Skin of body (tissue), 1 donor: ENCODE measurements at regions not wholly inside any gene's neighbourhood (a gene's known extent, or its start where the extent isn't known, plus 50 kb on each side); places are given as distances from the start of the nearest gene placed in this dataset.

Experiments used
- DNase-seq: peaks from one replicate; lab custom pipeline; 2025; lab: John Stamatoyannopoulos, UW

DNA sequence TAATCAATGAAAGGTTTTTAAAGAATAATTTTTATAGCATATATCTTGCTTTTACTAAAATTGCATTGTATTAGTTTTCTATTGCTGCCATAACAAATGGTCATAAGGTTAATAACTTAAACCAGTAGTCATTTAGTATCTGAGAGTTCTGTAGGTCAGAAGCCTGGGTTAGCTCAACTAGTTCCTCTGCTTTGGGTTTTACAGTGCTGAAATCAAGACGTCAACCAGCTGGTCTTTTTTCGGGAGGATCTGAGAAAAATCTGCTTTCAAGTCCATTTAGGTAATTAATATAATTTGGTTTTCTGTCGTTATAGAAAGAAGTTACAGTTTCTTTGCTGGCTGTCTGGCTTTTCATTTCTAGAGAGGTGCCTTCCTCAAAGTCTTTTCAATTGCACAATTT, 577.7 kb downstream of the MRPL39 start:
- no peak for DNase-seq

GRCh38 chr21:25025596-25025995, 581.7 kb downstream of the MRPL39 start:
- no peak for DNase-seq

- no peak for DNase-seq
Observed at GRCh38 chr21:25024639-25025038, 582.6 kb downstream of the MRPL39 start.

DNA sequence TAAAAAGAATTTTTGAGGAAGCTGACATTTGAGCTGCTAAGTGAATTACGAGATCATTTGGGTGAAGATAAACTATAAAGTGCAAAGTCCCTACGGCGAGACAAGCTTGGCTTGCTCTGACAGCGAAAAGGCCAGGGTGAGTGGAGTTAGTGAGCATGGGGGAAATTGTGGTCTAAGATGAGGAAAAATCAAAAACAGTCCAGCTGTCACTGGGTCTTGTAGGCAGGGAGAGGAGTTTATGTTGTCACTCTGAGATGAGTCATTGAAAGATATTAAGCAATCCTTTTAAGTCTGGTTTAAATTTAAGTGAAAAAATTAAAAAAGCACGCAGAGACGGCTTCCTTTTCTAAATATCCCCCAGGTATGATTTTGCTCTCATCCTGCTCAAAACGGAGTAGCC, 601.9 kb downstream of the MRPL39 start:
- DNase-seq: no peak

- no peak for DNase-seq
Observed at GRCh38 chr21:25002676-25003075, 604.6 kb downstream of the MRPL39 start.

GRCh38 chr21:24995216-24995615, 612.1 kb downstream of the MRPL39 start:
- no peak for DNase-seq

DNA sequence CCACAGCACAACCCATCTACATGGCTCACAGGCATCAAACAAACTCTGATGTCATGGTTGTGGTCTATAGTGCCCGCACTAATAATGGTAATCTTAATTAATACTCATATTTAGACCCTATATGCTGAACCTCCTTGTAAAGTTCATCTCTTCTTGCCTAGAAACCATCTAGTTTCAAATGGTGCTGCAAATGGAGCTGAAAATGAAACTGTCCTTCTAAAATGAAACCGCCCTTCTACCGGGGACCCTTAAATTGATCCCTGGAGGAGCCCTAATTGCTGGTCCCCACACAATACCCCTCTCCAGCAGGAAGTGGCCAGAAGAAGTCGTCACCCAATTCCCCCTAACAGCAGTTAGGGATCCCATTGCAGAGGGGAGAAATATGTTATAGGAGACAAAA, 612.6 kb downstream of the MRPL39 start:
- DNase-seq: no peak

DNA sequence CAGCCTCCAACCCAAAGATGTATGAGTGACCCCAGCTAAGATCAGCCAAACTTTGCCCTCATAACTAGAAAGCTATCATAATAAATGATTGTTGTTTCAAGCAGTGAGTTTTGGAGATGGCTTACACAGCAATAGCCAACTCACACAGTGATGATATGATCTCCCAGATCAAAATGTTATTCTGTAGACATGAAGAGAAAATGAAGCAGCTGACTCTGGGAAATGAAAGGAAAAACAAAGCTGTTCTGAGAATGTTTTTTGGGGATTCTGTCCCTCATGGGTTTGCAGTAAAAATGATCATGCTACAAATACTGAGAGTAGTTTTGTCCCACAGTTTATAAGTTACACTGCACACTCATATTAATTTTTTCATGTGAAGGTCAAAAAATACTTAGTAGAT, 617.8 kb downstream of the MRPL39 start:
- no peak for DNase-seq

DNA sequence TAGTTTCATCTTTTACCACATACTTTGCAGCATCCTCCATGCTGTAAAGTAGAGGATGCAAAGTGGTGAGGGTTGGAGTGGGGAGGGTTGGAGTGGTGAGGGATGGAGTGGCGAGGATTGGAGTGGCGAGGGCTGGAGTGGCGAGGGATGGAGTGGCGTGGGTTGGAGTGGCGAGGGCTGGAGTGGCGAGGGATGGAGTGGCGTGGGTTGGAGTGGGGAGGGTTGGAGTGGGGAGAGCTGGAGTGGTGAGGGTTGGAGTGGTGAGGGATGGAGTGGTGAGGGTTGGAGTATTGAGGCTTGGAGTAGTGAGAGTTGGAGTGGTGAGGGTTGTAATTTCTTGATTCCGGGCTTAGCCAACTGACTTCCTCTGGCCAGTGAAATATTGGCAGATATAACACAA, 618.3 kb downstream of the MRPL39 start:
- no peak for DNase-seq

GRCh38 chr21:24976238-24976637, 631.0 kb downstream of the MRPL39 start:
- no peak for DNase-seq

DNA sequence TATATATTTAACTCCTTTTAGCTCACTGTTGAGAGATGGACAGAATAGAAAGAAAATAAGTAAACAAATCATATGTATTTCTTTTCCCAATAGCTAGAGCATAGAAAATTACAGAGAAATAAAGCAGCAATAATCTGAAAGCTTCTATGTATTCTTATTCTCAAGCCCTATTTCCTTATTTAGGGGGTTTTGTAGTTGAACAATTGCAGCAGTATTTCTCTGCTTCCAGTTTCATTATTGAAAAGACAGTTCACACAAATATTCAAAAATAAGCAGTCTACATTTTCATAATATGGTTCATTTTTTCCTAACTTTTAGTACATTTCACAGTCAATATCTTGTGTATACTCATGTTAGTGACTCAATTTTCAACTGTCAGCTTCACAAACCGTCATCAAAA, 638.2 kb downstream of the MRPL39 start:
- no peak for DNase-seq

DNA sequence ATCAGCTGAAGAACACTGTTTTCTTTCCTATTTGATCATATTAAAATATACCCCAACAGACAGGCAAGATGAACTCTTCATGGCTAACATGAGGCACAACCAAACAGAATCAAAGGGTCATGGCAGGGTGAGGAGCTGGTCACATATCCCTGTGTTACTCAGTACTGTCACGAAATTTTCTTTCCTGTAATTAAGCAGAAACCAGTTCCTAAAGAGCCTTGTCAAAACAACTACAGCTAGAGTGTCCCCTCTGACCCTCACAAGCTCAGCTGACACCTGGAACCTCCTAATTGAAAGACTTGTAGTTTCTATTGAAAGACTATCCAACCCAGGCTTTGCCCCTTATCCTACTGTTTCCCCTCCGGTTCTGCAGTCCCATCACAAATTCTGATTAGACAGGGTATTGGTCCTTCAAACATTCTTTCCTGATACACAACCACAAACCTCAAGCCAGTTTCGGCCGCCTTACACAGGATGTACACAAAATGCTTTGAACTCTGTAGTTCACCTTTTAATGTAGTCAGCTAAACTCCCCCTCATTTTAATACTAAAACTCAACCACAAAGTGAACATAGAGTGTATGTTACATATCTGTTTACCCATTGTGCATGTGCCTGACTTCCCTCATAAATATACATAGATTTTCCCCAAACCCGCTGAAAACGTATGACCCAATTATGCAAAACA, 651.9 kb downstream of the MRPL39 start:
- no peak for DNase-seq

DNA sequence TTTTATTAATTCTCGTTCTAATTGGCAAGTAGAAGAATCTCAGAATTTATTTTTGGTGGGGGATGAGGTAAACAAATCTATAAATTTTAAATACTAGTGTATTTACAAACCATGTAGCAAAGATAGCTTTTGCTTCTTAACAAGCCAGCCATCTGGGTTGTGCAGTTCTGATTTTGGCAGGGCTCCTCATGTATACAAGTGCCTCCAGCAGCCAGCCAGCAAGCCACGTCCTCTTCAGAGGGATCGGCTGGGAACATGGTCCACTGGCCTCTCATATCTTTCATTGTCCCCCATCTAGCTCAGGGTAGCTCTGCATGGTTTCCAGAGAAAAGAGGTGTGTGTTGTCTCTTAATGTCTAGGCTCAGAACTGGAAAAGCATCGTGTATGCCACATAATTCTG, 659.1 kb downstream of the MRPL39 start:
- DNase-seq: no peak

DNA sequence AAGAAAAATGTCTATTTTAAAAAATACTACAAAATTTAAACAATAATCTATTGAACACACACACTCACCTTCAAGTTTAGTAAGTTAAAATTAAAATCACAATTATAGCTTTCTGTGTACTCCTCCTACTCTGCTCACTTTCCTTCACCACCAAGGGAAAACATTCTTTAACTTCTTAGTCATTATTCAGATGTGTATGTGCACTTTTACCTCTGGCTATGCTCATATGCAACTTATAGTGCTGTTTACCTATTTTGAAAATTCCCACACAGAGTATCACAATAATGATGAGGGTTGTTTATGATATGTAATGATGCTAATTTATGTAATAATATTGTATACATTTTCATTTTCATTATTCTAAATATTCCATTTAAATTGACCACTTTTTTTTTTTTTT, 661.4 kb downstream of the MRPL39 start:
- DNase-seq: no peak

- no peak for DNase-seq
Observed at GRCh38 chr21:24941316-24942185, 665.7 kb downstream of the MRPL39 start.

GRCh38 chr21:24939291-24939690, 668.0 kb downstream of the MRPL39 start:
- no peak for DNase-seq

DNA sequence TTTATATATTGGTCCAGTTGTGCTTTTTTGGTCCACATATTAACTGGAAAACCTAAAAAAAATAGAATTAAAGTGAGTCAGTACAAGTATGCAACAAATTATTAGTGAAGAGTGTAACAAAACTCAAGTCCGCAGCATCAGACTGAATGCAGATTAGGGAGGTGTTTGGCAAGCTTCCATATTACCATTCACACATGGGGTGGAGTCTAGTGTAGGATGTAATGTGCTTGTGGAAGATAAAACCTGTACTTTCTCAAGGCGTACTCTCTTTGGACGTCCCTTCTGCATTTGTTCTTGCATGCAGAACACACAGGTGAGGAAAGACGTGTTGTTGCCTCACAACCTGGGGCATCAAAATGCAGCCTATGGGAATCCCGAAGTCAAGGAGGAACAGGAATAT, 668.7 kb downstream of the MRPL39 start:
- DNase-seq: no peak

DNA sequence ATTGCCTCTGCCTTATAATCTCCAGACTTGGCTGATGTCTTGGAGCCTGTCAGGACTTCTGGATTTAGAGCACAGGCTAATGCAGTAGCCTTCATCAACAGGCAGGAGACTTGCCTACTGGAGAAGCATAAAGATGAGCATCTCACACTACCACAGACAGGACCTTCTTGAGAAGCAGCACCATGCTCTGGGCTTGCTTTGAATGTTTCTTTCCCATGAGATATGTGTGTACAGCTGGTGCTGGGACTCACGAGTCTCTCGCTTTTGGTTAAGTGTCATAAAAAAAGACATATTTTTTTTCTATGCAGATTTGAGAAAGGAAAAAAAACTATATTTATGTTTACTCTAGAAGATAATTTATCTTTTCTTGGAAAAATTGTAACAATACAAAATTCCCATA, 671.3 kb downstream of the MRPL39 start:
- no peak for DNase-seq

GRCh38 chr21:24910591-24910990, 696.7 kb downstream of the MRPL39 start:
- DNase-seq: no peak

- no peak for DNase-seq
Observed at GRCh38 chr21:24903994-24904635, 703.2 kb downstream of the MRPL39 start.

DNA sequence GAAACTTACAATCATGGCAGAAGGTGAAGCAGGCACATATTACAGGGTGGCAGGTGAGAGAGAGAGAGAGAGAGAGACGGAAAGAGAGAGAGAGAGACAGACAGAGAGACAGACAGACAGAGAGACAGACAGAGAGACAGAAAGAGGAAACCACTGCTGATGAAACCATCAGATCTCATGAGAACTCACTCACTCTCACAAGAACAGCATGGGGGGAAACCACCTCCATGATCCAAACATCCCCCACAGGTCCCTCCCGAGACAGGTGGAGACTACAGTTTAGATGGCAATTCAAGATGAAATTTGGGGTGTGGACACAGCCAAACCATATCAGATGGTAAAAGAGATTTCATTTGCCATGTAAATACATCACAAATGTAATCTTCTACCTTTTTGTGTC, 708.1 kb downstream of the MRPL39 start:
- no peak for DNase-seq

DNA sequence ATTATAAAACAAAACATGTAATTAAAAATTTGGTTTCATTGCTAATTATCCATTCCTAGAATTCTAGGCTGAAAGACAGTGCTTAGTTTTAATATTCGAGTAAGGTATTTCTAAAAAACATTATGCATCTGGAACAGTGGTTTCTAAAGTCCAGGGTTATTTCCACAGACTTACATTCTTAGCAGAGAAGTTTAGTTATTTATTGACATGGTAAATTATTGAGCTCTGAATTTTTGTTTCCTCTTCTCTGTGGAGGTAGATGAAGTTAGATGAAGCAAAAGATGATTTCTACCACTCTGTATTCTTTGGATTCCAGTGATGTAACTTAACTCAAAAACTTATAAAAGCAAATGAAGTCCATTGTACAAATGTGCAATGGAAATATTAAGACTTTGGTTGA, 709.4 kb downstream of the MRPL39 start:
- no peak for DNase-seq

DNA sequence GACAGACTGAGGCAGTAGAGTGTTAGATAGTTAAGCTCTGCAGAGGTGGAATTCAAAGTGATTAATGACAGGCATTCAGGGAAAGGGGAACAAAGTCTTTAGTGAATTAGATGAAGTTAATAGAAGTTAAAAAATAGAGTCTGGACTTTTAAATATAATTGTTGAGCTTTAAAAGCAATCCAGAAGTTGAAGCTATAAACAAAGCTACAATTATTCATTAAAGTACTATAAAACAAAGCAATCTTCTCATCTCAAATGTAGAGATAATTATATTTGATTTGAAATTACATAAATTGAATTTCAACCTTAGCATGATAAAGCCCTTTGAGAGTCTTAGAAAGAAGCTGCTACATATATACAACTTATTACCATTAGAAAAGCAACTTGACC, 710.6 kb downstream of the MRPL39 start:
- no peak for DNase-seq
